Activated CD4-positive, alpha-beta T cell treated with anti-CD3 and anti-CD28 coated beads, Interleukin-2, amount 10 ng/mL, durations not matched to agents 7 days and 5 days (primary cell): ENCODE measurements at regions not wholly inside any gene's neighbourhood (a gene's known extent, or its start where the extent isn't known, plus 50 kb on each side); places are given as distances from the start of the nearest gene placed in this dataset.
"Not testable (repeated sequence)": the region's sequence is repeated elsewhere in the genome, so short reads cannot be mapped to it uniquely, and the experiment has no call there.

Experiments
- CTCF ChIA-PET: fragments of 350-600 bp; sonication (Branson Sonifier 250); formaldehyde crosslinking; loops from one replicate; lab custom pipeline; 2021; ENCODE audit warnings: antibody characterized with exemption; lab: Charles Lee
- POLR2A ChIA-PET: fragments of 350-600 bp; sonication (Branson Sonifier 250); formaldehyde crosslinking; loops from one replicate; lab custom pipeline; 2021; ENCODE audit warnings: antibody characterized with exemption; lab: Charles Lee
- DNase-seq: peaks from one replicate; pipeline ENCODE4 v3.0.0-alpha.2; 2020
- H3K27ac Mint-ChIP-seq: one replicate; pipeline ENCODE4 v1.8.0; 2021; ENCODE audit warnings: mild to moderate bottlenecking, moderate library complexity, mixed read lengths
- H3K27me3 Mint-ChIP-seq: one replicate; pipeline ENCODE4 v1.8.0; 2021; ENCODE audit warnings: mixed read lengths
- H3K36me3 Mint-ChIP-seq: one replicate; pipeline ENCODE4 v1.8.0; 2021; ENCODE audit warnings: low read depth, mixed read lengths
- H3K4me1 Mint-ChIP-seq: one replicate; pipeline ENCODE4 v1.8.0; 2021; ENCODE audit warnings: mixed read lengths
- H3K4me3 Mint-ChIP-seq: one replicate; pipeline ENCODE4 v1.8.0; 2021; ENCODE audit warnings: mild to moderate bottlenecking, moderate library complexity, mixed read lengths
- H3K9me3 Mint-ChIP-seq: one replicate; pipeline ENCODE4 v1.8.0; 2021; ENCODE audit warnings: mixed read lengths

- H3K27me3 Mint-ChIP-seq = no peaks in the 10 kb centered on the region
- peaks cover 14% of the 10 kb centered on the region for H3K4me1 Mint-ChIP-seq
- no peak overlapping the region for H3K4me3 Mint-ChIP-seq
- ChIA-PET CTCF (no interaction called here), POLR2A (no interaction called here)
- no peak overlapping the region for H3K27ac Mint-ChIP-seq
- peaks cover 6% of the 10 kb centered on the region for H3K36me3 Mint-ChIP-seq
- no peak for DNase-seq
- peaks cover 6% of the 10 kb centered on the region for H3K9me3 Mint-ChIP-seq
Measured at GRCh38 chr10:33082373-33082895, 124.4 kb upstream of the ITGB1 start.

- H3K36me3 Mint-ChIP-seq, H3K4me3 Mint-ChIP-seq, H3K27ac Mint-ChIP-seq, DNase-seq, H3K9me3 Mint-ChIP-seq, H3K27me3 Mint-ChIP-seq, CTCF ChIA-PET, POLR2A ChIA-PET, H3K4me1 Mint-ChIP-seq: not testable (repeated sequence)
Measured at GRCh38 chr10:33080467-33080866, 122.4 kb upstream of the ITGB1 start.

GRCh38 chr10:33074443-33074842 is 116.4 kb upstream of the ITGB1 start:
- Mint-ChIP-seq H3K4me3 (no peak overlapping the region), H3K27ac (no peak overlapping the region), H3K9me3 (no peaks in the 10 kb centered on the region), H3K4me1 (no peaks in the 10 kb centered on the region), H3K36me3 (no peaks in the 10 kb centered on the region), H3K27me3 (no peaks in the 10 kb centered on the region)
- ChIA-PET POLR2A (no interaction called here), CTCF (interaction anchor here (1.0 kb wide), 1 partner anchor 17 kb away, joined by 3 read pairs; no protein-coding TSS in a partner anchor)
- DNase-seq = no peak

- Mint-ChIP-seq H3K4me1 (no peaks in the 10 kb centered on the region), H3K4me3 (no peak overlapping the region), H3K36me3 (no peaks in the 10 kb centered on the region), H3K27me3 (no peaks in the 10 kb centered on the region), H3K9me3 (no peaks in the 10 kb centered on the region), H3K27ac (no peak overlapping the region)
- ChIA-PET CTCF (interaction anchor here (0.6 to 1.4 kb wide), 4 partner anchors 18 to 111 kb away, joined by 3 to 4 read pairs (median 3); no protein-coding TSS in a partner anchor), POLR2A (no interaction called here)
- no peak for DNase-seq
Measured at GRCh38 chr10:33073641-33074415, 115.8 kb upstream of the ITGB1 start.

- Mint-ChIP-seq H3K36me3 (no peaks in the 10 kb centered on the region), H3K4me3 (no peak overlapping the region), H3K9me3 (peaks cover 2% of the 10 kb centered on the region), H3K27me3 (no peaks in the 10 kb centered on the region), H3K4me1 (no peaks in the 10 kb centered on the region), H3K27ac (no peak overlapping the region)
- ChIA-PET POLR2A (no interaction called here), CTCF (no interaction called here)
- DNase-seq = no peak
Measured at GRCh38 chr10:33071857-33072256, 113.8 kb upstream of the ITGB1 start.

GRCh38 chr10:33070101-33070500 is 112.1 kb upstream of the ITGB1 start:
- H3K4me1 Mint-ChIP-seq = no peaks in the 10 kb centered on the region
- H3K36me3 Mint-ChIP-seq = no peaks in the 10 kb centered on the region
- peaks cover 2% of the 10 kb centered on the region for H3K9me3 Mint-ChIP-seq
- no peak for DNase-seq
- no peak overlapping the region for H3K27ac Mint-ChIP-seq
- POLR2A ChIA-PET = no interaction called here
- no peak overlapping the region for H3K4me3 Mint-ChIP-seq
- no peaks in the 10 kb centered on the region for H3K27me3 Mint-ChIP-seq
- CTCF ChIA-PET = interaction anchor here (0.7 kb wide), 1 partner anchor 265 kb away, joined by 3 read pairs; no protein-coding TSS in a partner anchor

GRCh38 chr10:33067917-33068316 is 109.9 kb upstream of the ITGB1 start:
- Mint-ChIP-seq H3K9me3 (peaks cover 2% of the 10 kb centered on the region), H3K4me1 (no peaks in the 10 kb centered on the region), H3K36me3 (no peaks in the 10 kb centered on the region), H3K27me3 (no peaks in the 10 kb centered on the region), H3K27ac (no peak overlapping the region), H3K4me3 (no peak overlapping the region)
- ChIA-PET CTCF (interaction anchor here (0.8 kb wide), 1 partner anchor 20 kb away, joined by 3 read pairs; no protein-coding TSS in a partner anchor), POLR2A (no interaction called here)
- no peak for DNase-seq

GRCh38 chr10:33067481-33067880 is 109.5 kb upstream of the ITGB1 start:
- H3K9me3 Mint-ChIP-seq = peaks cover 2% of the 10 kb centered on the region
- no peaks in the 10 kb centered on the region for H3K27me3 Mint-ChIP-seq
- H3K4me1 Mint-ChIP-seq = no peaks in the 10 kb centered on the region
- ChIA-PET POLR2A (no interaction called here), CTCF (interaction anchor here (0.6 to 0.8 kb wide), 2 partner anchors 19 to 514 kb away, joined by 3 to 5 read pairs; no protein-coding TSS in a partner anchor)
- H3K27ac Mint-ChIP-seq = no peak overlapping the region
- no peaks in the 10 kb centered on the region for H3K36me3 Mint-ChIP-seq
- DNase-seq = no peak
- no peak overlapping the region for H3K4me3 Mint-ChIP-seq

GRCh38 chr10:33066558-33067236 is 108.7 kb upstream of the ITGB1 start:
- peaks cover 2% of the 10 kb centered on the region for H3K9me3 Mint-ChIP-seq
- H3K36me3 Mint-ChIP-seq = no peaks in the 10 kb centered on the region
- no peaks in the 10 kb centered on the region for H3K27me3 Mint-ChIP-seq
- DNase-seq = no peak
- ChIA-PET CTCF (interaction anchor here (0.6 kb wide), 1 partner anchor 514 kb away, joined by 5 read pairs; no protein-coding TSS in a partner anchor), POLR2A (no interaction called here)
- no peak overlapping the region for H3K27ac Mint-ChIP-seq
- no peaks in the 10 kb centered on the region for H3K4me1 Mint-ChIP-seq
- H3K4me3 Mint-ChIP-seq = no peak overlapping the region

GRCh38 chr10:33065111-33065510 is 107.1 kb upstream of the ITGB1 start:
- CTCF ChIA-PET = interaction anchor here (0.7 to 1.1 kb wide), 2 partner anchors 19 to 91 kb away, joined by 3 read pairs; no protein-coding TSS in a partner anchor
- Mint-ChIP-seq H3K4me1 (no peaks in the 10 kb centered on the region), H3K27me3 (no peaks in the 10 kb centered on the region), H3K4me3 (no peak overlapping the region), H3K27ac (no peak overlapping the region), H3K36me3 (no peaks in the 10 kb centered on the region), H3K9me3 (peaks cover 2% of the 10 kb centered on the region)
- no peak for DNase-seq
- POLR2A ChIA-PET = no interaction called here

- Mint-ChIP-seq H3K4me1 (no peaks in the 10 kb centered on the region), H3K27ac (no peak overlapping the region), H3K4me3 (no peak overlapping the region), H3K27me3 (no peaks in the 10 kb centered on the region), H3K36me3 (no peaks in the 10 kb centered on the region), H3K9me3 (peaks cover 2% of the 10 kb centered on the region)
- POLR2A ChIA-PET = no interaction called here
- CTCF ChIA-PET = interaction anchor here (0.7 to 1.1 kb wide), 2 partner anchors 18 to 91 kb away, joined by 3 read pairs; no protein-coding TSS in a partner anchor
- no peak for DNase-seq
Measured at GRCh38 chr10:33064706-33065105, 106.7 kb upstream of the ITGB1 start.

- H3K9me3 Mint-ChIP-seq = no peaks in the 10 kb centered on the region
- no peak overlapping the region for H3K27ac Mint-ChIP-seq
- DNase-seq = no peak
- ChIA-PET CTCF (no interaction called here), POLR2A (no interaction called here)
- H3K27me3 Mint-ChIP-seq = peaks cover 7% of the 10 kb centered on the region
- no peak overlapping the region for H3K4me3 Mint-ChIP-seq
- H3K36me3 Mint-ChIP-seq = no peaks in the 10 kb centered on the region
- H3K4me1 Mint-ChIP-seq = peaks cover 2% of the 10 kb centered on the region
Measured at GRCh38 chr10:33057620-33058019, 99.6 kb upstream of the ITGB1 start.
